Transverse colon (tissue), 4 donors: ENCODE measurements at regions not wholly inside any gene's neighbourhood (a gene's known extent, or its start where the extent isn't known, plus 50 kb on each side); places are given as distances from the start of the nearest gene placed in this dataset.

ENCODE experiments used
- DNase-seq: peaks from one replicate; pipeline ENCODE4 v3.0.0-alpha.2; 2019
- H3K27ac ChIP-seq, 4 donors: fragments of 200-600 bp; sonication (generic); 2 replicates each; pipeline ENCODE4 v1.5.1; 2016 to 2018; ENCODE audit warnings: inconsistent platforms in 4 of 4
- H3K27me3 ChIP-seq: fragments of 200-600 bp; sonication (generic); 2 replicates; pipeline ENCODE4 v1.5.1; 2017; ENCODE audit warnings: inconsistent platforms
- H3K36me3 ChIP-seq, 4 donors: fragments of 200-600 bp; sonication (generic); 2 replicates each; pipeline ENCODE4 v1.5.1; 2017 to 2019; ENCODE audit warnings: inconsistent platforms in 4 of 4
- H3K4me1 ChIP-seq, 4 donors: fragments of 200-600 bp; sonication (generic); 2 replicates each; pipeline ENCODE4 v1.5.1; 2017 to 2020; ENCODE audit warnings: inconsistent platforms in 4 of 4
- H3K4me3 ChIP-seq, 4 donors: fragments of 200-600 bp; sonication (generic); 1 replicate in 1 of 4; 2 replicates in 3 of 4; pipeline versions ENCODE4 v1.5.1 to v1.6.1; 2017 to 2019; ENCODE audit warnings: inconsistent platforms in 4 of 4
- H3K9me3 ChIP-seq, 2 donors: fragments of 200-600 bp; sonication (generic); 2 replicates each; pipeline ENCODE4 v1.5.1; 2017 to 2019; ENCODE audit warnings: inconsistent platforms in 2 of 2
- CTCF ChIP-seq, 5 experiments: fragments of 200-600 bp in 3 of 5; fragments of 450-650 bp in 2 of 5; sonication (generic) in 3 of 5; IDR thresholded peaks; 1 replicate in 2 of 5; 2 replicates in 3 of 5; pipeline ENCODE4 v1.5.1; 2016 to 2017; ENCODE audit warnings: antibody characterized with exemption in 5 of 5, inconsistent platforms in 3 of 5, mild to moderate bottlenecking in 2 of 5, moderate library complexity in 1 of 5
- EP300 ChIP-seq: sonication (generic); formaldehyde crosslinking; IDR thresholded peaks from one replicate; pipeline ENCODE4 v1.6.1; 2017; ENCODE audit warnings: antibody characterized with exemption, low read depth
- POLR2A ChIP-seq: fragments of 450-650 bp; IDR thresholded peaks from one replicate; pipeline ENCODE4 v1.6.1; 2016; ENCODE audit warnings: antibody characterized with exemption, mild to moderate bottlenecking, moderate library complexity
- POLR2AphosphoS5 ChIP-seq, 3 donors: sonication (generic); formaldehyde crosslinking; IDR thresholded peaks; one replicate each; pipeline ENCODE4 v1.6.1; 2016; ENCODE audit warnings: antibody characterized with exemption in 3 of 3
- WGBS, 2 donors: methylation state at CpG; one replicate each; pipeline ENCODE4 v1.1.5; 2018; ENCODE audit warnings: low coverage in 1 of 2; 5-methylcytosine and 5-hydroxymethylcytosine counted together
- in situ Hi-C, 4 donors: fragments of 200-750 bp; cut with MboI; loops; one replicate each; pipeline versions ENCODE4 v1.15.0 to v1.15.1; 2017; ENCODE audit warnings: low sequenced_read_pairs in 3 of 4, low pct_ligation_motif_present in 1 of 4, low pct_unique_long_range_greater_than_20kb in 1 of 4
- intact Hi-C: fragments of 100-400 bp; cut with DNase I; formaldehyde crosslinking; loops from one replicate; pipeline ENCODE4 v1.15.1; 2023; ENCODE audit warnings: low total_unique reads

GRCh38 chr10:129410688-129411392, 56.2 kb upstream of the MGMT start:
- 72% methylated on average over 20 of the region's 20 CpGs for WGBS, 2 donors
- Histone ChIP-seq H3K27ac (no peak overlapping the region), H3K4me1 (no peaks in the 10 kb centered on the region), H3K4me3 (no peak overlapping the region), H3K9me3 (no peaks in the 10 kb centered on the region), H3K36me3 (no peaks in the 10 kb centered on the region), H3K27me3 (no peaks in the 10 kb centered on the region)
- intact Hi-C loops (no loop called here), in situ Hi-C loops (no loop called here)
- TF ChIP-seq POLR2AphosphoS5 (IDR thresholded peaks at IDR 0.05): no peak
- no peak for TF ChIP-seq CTCF (IDR thresholded peaks at IDR 0.05)
- no peak for DNase-seq

- 82 to 93% methylated on average over 4 to 8 of the region's 8 CpGs for WGBS, 2 donors
- in situ Hi-C loops (no loop called here), intact Hi-C loops (no loop called here)
- no peaks in the 10 kb centered on the region for H3K36me3 ChIP-seq
- no peak for DNase-seq
- H3K4me1 ChIP-seq: no peaks in the 10 kb centered on the region
- H3K27ac ChIP-seq: no peak overlapping the region
- H3K9me3 ChIP-seq: no peaks in the 10 kb centered on the region
- no peaks in the 10 kb centered on the region for H3K27me3 ChIP-seq
- no peak overlapping the region for H3K4me3 ChIP-seq
- TF ChIP-seq EP300: no peak
- no peak for TF ChIP-seq POLR2AphosphoS5 (IDR thresholded peaks at IDR 0.05)
- no peak for TF ChIP-seq CTCF (IDR thresholded peaks at IDR 0.05)
- no peak for TF ChIP-seq POLR2A
Observed at GRCh38 chr10:129411393-129411705, 55.7 kb upstream of the MGMT start.

GRCh38 chr10:129411772-129412171, 55.3 kb upstream of the MGMT start:
- H3K4me3 ChIP-seq: no peak overlapping the region
- intact Hi-C loops (no loop called here), in situ Hi-C loops (no loop called here)
- H3K27me3 ChIP-seq: no peaks in the 10 kb centered on the region
- DNase-seq: no peak
- H3K9me3 ChIP-seq: no peaks in the 10 kb centered on the region
- WGBS, 2 donors: 60 to 75% methylated on average over 5 to 7 of the region's 7 CpGs
- H3K27ac ChIP-seq: no peak overlapping the region
- no peak for TF ChIP-seq POLR2AphosphoS5 (IDR thresholded peaks at IDR 0.05)
- TF ChIP-seq CTCF (IDR thresholded peaks at IDR 0.05): no peak
- no peak for TF ChIP-seq EP300
- no peak for TF ChIP-seq POLR2A
- H3K36me3 ChIP-seq: no peaks in the 10 kb centered on the region
- H3K4me1 ChIP-seq: no peaks in the 10 kb centered on the region

- WGBS, 2 donors: 82% methylated on average over 6 of the region's 6 CpGs; no CpG with 5 or more reads in 1 of the 2 donors
- in situ Hi-C loops: no loop called here
- H3K27me3 ChIP-seq: no peaks in the 10 kb centered on the region
- intact Hi-C loops: no loop called here
- no peak overlapping the region for H3K27ac ChIP-seq
- H3K4me3 ChIP-seq: no peak overlapping the region
- TF ChIP-seq EP300: no peak
- no peak for TF ChIP-seq CTCF (IDR thresholded peaks at IDR 0.05)
- TF ChIP-seq POLR2A: no peak
- TF ChIP-seq POLR2AphosphoS5 (IDR thresholded peaks at IDR 0.05): no peak
- H3K4me1 ChIP-seq: no peaks in the 10 kb centered on the region
- no peak for DNase-seq
- H3K9me3 ChIP-seq: no peaks in the 10 kb centered on the region
- no peaks in the 10 kb centered on the region for H3K36me3 ChIP-seq
Observed at GRCh38 chr10:129413024-129413423, 54.0 kb upstream of the MGMT start.
